Anterior cingulate cortex (tissue), 58 donors: ENCODE measurements at regions not wholly inside any gene's neighbourhood (a gene's known extent, or its start where the extent isn't known, plus 50 kb on each side); places are given as distances from the start of the nearest gene placed in this dataset.
A peak's percentile ranks its signal among the peaks of the same experiment; 100 is the strongest.

Source experiments
- DNase-seq, 58 donors: peaks; one replicate each; lab custom pipeline; 2025; lab: John Stamatoyannopoulos, UW

DNA sequence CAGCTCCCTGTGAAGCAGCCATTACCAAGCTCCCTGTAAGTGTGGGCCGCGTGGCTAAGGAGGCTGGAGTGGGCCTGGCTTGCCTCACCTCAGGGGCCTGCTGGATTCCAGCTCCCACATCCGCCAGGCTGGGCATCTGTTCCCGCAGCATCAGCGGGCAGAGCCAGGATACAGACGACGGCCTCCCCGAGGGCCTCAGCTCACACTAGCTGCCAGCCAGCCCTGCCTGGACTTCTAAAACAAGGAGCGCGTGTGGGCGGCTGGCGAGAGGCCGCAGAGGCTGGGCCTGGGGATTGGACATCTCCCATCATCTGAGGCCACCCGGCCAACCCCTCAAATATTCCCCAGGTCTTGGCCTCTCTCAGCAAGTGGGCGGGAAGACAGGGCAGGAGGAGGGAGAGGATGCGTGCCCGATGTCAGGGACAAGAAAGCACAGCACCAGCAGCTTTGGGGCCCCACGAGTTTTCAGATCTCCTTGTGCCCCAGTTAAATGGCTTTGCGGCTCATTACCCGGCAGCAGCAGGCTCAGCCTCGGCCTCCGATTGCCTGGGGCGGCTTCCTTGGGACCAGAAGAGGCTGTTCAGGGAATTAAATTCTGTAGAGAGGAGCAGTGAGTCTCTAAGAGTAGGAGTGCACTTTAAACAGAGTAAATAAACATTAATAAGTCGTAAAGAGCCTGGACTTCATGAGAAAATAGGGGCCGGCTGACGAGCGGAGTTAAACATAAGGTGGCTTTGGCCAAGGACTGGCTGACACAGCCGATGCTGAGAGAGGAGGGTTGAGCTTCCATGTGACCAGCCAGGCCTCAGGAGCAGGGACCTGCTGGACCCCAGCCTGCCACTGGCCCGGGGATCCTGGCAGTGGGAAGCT lies 208.9 kb upstream of the C1orf174 start:
- DNase-seq = peak in 29 of 58 donors; percentile 4 to 67 (median 25)

GRCh38 chr1:4109628-4109940 lies 209.5 kb upstream of the C1orf174 start:
- DNase-seq = peak in 1 of 58 donors; percentile 1

GRCh38 chr1:4110888-4111287 lies 210.8 kb upstream of the C1orf174 start:
- no peak for DNase-seq

GRCh38 chr1:4113897-4114296 lies 213.8 kb upstream of the C1orf174 start:
- no peak for DNase-seq

DNA sequence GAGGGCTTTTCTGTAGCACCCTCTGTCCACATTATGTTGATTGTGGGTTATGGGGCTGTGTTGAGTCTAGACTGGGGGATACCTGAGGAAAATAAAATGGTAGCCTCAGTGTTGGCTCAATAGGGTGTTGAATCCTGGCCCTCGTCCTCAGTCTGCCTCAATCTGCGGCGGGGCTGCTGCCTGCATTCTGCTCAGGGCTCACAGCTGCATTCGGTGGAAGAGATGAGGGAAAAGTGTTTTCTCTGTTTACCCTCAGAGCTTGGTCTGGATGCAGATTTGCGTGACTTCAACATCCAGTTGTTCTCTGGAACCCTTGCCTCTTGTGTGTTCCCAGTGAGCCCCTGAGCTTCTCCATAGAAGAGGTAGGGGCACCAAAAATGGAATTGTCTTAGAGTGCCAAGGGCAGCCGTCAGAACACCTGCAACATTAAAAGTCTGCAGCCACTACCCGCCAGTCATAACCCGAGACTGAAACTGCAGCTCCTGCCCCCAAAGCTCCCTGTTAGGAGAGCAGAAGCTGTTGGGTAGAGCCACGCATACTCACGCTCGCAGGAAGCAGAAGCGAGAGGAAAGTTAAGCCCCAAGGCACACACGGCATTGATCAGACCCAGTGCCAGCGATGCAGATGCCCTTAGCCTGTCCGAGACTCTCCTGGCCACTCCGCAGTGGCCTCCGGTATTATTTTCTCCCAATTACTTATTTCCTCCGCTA lies 215.3 kb upstream of the C1orf174 start:
- DNase-seq = no peak

GRCh38 chr1:4117196-4117595 lies 217.1 kb upstream of the C1orf174 start:
- DNase-seq = no peak

DNA sequence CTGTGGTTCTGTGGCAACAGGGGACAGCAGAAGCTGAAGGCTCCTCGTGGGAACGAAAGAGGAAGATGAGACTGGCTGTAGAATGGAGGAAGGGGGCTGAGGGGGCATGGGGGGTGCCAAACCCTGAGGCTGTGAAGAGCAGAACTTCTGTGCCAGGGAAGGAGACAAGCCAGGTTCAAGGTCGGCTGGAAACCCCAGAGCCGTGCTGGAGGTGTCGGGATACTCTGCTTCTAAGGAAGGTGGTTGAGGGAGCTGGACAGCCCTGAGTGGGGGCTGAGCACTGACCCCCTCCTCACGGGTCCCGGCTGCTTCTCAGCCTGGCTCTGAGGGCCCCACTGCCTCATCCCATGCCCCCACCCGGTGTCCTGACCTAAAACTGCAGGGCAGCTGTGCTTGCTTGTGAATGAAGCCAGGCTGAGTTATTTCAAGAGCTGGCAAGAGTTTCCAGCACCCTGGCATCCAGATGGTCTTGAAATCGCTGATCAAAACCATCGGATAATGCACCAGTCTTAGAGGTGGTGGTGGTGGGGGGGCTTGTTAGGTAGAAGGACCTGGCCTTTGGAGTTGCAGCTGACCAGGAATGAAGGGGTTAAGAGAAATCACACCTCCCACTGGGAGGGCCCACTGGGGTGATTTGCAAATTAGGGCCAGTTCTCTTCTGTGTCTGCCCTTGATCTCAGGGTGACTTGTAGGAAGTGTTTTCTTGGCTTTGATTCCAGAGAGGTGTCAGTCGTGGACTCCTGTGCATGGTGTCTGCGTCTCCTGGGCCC lies 218.9 kb upstream of the C1orf174 start:
- no peak for DNase-seq

- no peak for DNase-seq
Observed at GRCh38 chr1:4119516-4120220, 219.6 kb upstream of the C1orf174 start.

- no peak for DNase-seq
Observed at GRCh38 chr1:4120557-4121292, 220.7 kb upstream of the C1orf174 start.

GRCh38 chr1:4121293-4121684 lies 221.2 kb upstream of the C1orf174 start:
- DNase-seq = no peak

DNA sequence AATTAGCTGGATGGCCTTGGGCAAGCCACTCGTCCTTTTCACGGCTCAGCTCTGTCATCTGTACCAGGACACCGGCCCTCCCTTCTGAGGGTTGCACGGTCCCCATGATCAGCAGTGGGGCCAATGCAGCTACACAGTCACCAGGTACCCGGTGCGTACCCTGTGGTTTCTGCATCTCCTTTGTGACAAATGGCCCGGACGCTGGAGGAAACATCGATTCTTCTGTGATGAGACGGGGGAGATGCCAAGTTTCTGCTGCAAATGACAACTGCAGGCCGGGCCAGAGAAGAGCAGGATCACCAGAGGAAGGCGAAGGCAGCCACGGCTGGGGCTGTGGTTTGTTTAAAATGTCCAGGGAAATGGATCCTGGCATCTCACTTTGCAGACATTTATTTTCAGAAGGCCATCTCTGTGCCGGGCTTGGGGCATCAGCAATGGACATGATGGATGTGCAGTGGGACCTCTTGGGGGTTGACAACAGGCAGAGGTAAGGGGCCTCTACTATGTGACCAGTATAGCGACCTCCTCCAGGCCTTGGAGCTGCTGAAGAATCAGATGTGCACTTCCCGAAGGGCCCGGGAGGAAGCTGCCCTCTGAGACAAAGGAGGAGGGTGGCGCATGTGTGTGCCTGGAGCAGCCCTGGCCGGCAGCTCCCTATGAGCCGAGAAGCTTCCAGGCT lies 221.9 kb upstream of the C1orf174 start:
- DNase-seq = no peak

DNA sequence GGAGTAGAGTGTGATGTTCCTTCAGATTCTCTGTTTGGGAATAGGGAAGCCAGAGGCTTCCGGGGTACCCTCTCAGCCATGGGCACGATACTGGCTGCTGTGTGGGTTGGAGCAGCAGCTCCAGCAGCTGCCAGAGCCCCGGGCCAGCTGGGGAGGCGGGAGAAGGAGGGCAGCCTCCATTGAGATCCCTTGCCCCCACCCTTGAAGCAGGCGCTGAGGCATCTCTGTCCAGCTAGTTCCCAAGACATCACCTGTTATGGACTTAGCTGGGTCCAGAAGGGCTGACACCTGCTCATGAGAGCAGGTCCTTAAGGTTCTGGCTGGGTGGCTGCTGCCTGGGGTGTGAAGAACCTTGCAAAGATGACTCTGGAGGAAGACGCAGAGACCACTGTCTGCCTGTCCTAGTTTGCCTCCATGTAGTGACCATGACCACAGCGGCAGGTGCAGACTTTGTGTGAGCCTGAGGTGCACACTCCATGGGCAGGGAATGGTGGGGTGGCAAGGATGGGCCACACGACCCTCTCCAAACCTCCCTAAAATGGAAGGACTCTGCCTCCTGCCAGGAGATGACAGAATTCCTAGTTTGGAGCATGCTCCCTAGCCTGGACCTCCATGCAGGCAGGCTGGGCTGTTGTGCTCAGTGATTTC lies 222.6 kb upstream of the C1orf174 start:
- DNase-seq = no peak

- DNase-seq = no peak
Observed at GRCh38 chr1:4124631-4125145, 224.6 kb upstream of the C1orf174 start.

DNA sequence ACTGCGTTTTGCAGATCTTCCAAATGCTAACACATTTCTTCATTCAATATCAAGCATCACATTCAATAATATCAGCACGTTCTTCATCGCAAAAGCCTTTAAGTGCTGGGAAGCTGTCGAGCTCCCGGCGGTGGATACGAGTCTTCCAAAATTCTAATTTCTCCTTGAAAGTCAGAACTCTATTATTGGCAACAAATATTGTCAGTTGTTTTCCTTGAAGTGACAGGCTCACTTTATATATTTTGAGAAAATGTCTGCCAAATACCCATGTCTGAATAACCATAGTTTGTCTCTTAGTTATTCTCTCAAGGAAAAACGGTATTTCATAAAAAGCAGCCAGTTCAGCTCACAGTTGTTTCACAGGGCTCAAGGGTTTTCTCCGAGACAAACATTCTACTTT lies 226.2 kb upstream of the C1orf174 start:
- no peak for DNase-seq

- DNase-seq = no peak
Observed at GRCh38 chr1:4126731-4127591, 226.9 kb upstream of the C1orf174 start.

GRCh38 chr1:4127592-4128140 lies 227.6 kb upstream of the C1orf174 start:
- DNase-seq = no peak

GRCh38 chr1:4128616-4129015 lies 228.5 kb upstream of the C1orf174 start:
- DNase-seq = no peak
